HUES64 (cell line): ENCODE measurements at regions not wholly inside any gene's neighbourhood (a gene's known extent, or its start where the extent isn't known, plus 50 kb on each side); places are given as distances from the start of the nearest gene placed in this dataset.
"Not testable (repeated sequence)": the region's sequence is repeated elsewhere in the genome, so short reads cannot be mapped to it uniquely, and the experiment has no call there.

Source experiments
- H3K27ac ChIP-seq: 2 replicates; pipeline ENCODE4 v1.7.0; 2013; ENCODE audit warnings: low read depth, low read length, inconsistent platforms
- H3K27me3 ChIP-seq: 2 replicates; pipeline ENCODE4 v1.6.1; 2013; ENCODE audit warnings: mild to moderate bottlenecking, low read length; ENCODE audit not compliant: insufficient read depth
- H3K36me3 ChIP-seq: 2 replicates; pipeline ENCODE4 v1.6.1; 2013; ENCODE audit warnings: mild to moderate bottlenecking, low read length; ENCODE audit not compliant: insufficient read depth
- H3K4me1 ChIP-seq: 2 replicates; pipeline ENCODE4 v1.6.1; 2013; ENCODE audit warnings: mild to moderate bottlenecking, low read length, moderate library complexity; ENCODE audit not compliant: insufficient read depth
- H3K4me3 ChIP-seq: 2 replicates; pipeline ENCODE4 v1.5.1; 2013; ENCODE audit warnings: mild to moderate bottlenecking, low read length, moderate library complexity
- H3K9ac ChIP-seq: 2 replicates; pipeline ENCODE4 v1.6.1; 2013; ENCODE audit warnings: mild to moderate bottlenecking, low read depth, low read length
- H3K9me3 ChIP-seq: 2 replicates; pipeline ENCODE4 v1.6.1; 2013; ENCODE audit warnings: low read depth, low read length; ENCODE audit not compliant: insufficient read depth
- WGBS: fragments of 150-250, 120-280 bp; methylation state at CpG from one replicate; pipeline ENCODE4 v1.1.7; 2013; ENCODE audit warnings: missing lambda C conversion rate; 5-methylcytosine and 5-hydroxymethylcytosine counted together

DNA sequence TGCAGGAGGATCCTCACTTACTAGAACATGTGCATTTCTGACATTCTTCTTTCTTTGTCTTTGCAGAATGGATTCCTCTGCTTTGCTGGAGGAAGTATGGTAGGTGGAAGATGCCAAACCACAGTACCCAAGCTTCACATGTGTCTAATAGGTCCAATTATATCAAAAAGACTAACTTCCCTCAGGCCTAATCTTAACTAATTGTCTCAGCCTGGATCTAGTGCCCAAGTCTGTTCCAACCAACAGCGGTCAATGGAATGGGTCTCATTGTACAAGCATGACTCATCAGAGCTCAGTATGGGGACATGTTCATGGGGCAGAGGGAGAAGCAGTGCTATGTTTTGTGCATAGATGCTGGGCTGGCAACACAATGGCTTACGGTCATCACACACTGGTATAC, 81.6 kb upstream of the CSNK1A1L start:
- no peak overlapping the region for H3K27ac ChIP-seq

DNA sequence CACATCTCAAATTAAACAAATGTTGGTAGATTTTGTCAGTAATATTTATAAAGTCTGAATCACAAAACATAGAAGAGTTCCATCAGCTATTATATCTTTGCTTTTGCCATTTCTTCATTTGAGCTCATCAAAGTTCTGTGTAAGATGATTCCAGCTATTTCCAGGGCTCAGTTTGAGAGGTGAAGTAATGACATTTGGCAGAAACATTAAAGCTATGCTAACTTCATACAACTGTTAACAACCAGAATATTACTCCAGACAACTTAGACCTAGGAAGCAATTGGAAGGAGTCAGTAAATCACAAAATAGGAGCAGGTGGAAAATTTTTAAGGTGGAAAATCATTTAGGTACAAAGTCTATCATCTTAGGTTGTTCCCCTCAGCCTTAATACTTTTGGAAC, 76.2 kb upstream of the CSNK1A1L start:
- Histone ChIP-seq H3K27me3 (no peaks in the 10 kb centered on the region), H3K36me3 (no peaks in the 10 kb centered on the region), H3K4me1 (no peaks in the 10 kb centered on the region), H3K9me3 (no peaks in the 10 kb centered on the region), H3K4me3 (no peak overlapping the region), H3K27ac (no peak overlapping the region), H3K9ac (no peak overlapping the region)

More for the DNA sequence above, 81.6 kb upstream of the CSNK1A1L start:
- no peak overlapping the region for H3K9ac ChIP-seq
- H3K4me1 ChIP-seq: no peaks in the 10 kb centered on the region
- H3K4me3 ChIP-seq: no peak overlapping the region
- 96% methylated on average over 2 of the region's 2 CpGs for WGBS
- no peaks in the 10 kb centered on the region for H3K27me3 ChIP-seq
- no peaks in the 10 kb centered on the region for H3K9me3 ChIP-seq
- no peaks in the 10 kb centered on the region for H3K36me3 ChIP-seq

DNA sequence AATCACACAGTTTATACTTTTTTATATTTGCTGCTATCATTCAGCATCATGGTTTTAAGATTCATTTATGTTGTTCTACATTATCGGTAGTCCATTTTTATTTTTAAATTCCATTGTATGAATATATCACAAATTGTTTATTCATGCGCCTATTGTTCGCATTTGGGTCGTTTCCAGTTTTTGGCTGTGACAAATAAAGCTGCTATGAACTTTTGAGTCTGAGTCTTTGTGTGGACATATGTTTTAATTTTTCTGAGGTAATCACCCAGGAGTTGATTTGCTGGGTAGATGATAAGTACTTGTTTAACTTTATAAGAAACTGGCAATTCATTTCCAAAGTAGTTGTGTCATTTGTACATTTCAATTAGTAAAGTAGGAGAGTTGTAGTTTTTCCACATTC, 74.2 kb upstream of the CSNK1A1L start:
- Histone ChIP-seq H3K9me3 (no peaks in the 10 kb centered on the region), H3K4me1 (no peaks in the 10 kb centered on the region), H3K4me3 (no peak overlapping the region), H3K27ac (no peak overlapping the region), H3K36me3 (no peaks in the 10 kb centered on the region), H3K27me3 (no peaks in the 10 kb centered on the region), H3K9ac (no peak overlapping the region)
- WGBS: 97% methylated on average over 3 of the region's 4 CpGs

DNA sequence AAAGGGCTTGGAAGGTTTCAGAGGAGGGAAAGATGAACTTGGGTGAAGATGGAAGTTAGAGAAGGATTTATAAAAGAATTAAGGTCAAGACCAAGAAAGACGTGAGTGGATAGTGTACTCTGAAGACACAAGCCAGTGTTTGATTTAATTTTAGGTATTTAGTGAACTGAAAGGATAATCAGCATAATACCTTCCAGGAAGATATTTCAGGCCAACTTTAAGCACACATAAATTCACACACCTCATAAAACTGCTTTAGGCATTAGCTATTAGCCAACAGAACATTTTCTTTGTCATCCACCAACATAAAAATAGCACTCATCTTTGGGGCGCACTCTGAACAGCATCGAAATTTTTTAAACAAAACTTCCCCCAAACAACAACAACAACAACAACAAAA, 71.7 kb upstream of the CSNK1A1L start:
- Histone ChIP-seq H3K4me1 (no peaks in the 10 kb centered on the region), H3K36me3 (no peaks in the 10 kb centered on the region), H3K27me3 (no peaks in the 10 kb centered on the region), H3K9ac (no peak overlapping the region), H3K4me3 (no peak overlapping the region), H3K9me3 (no peaks in the 10 kb centered on the region), H3K27ac (no peak overlapping the region)
- 94% methylated on average over 3 of the region's 3 CpGs for WGBS

DNA sequence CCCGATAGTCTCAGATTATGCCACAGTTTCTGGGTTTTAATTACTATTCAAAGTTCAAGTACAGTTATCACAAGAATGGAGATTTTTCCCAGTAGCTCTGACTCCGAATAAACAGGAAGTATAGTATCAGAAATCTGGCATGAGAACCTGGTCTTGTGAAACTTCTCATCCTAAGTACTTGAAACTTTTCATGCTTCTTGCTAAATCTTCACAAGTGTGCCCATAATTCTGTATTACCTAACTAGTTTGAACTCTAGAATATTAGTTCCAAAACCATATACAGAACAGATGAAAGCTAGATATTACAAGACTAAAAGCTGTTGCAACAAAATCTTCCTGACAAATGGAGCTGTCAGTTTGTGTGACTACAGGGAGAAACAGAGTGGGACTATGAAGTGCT, 70.5 kb upstream of the CSNK1A1L start:
- H3K27me3 ChIP-seq: no peaks in the 10 kb centered on the region
- WGBS: 100% methylated on average over 2 of the region's 2 CpGs
- H3K9me3 ChIP-seq: no peaks in the 10 kb centered on the region
- no peak overlapping the region for H3K4me3 ChIP-seq
- H3K36me3 ChIP-seq: no peaks in the 10 kb centered on the region
- no peak overlapping the region for H3K27ac ChIP-seq
- no peak overlapping the region for H3K9ac ChIP-seq
- H3K4me1 ChIP-seq: no peaks in the 10 kb centered on the region

DNA sequence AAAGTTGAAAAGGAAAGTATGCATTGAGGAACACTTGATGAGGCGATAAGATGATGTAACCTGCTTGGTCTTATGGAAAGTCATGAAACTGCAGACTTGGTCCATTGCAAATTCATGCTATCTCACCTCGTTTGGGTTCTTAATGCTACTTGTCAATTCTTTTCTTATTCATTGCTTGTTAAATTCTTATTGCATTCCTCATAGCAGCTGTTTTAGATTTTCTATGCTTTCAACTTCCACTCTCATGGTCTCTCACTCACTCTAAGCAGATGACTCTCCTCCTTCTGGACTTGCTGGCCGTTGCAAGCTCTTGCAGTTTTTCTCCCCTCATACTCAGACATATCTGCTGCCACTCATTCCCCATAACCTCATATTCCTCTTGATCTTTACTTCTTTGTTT, 67.8 kb upstream of the CSNK1A1L start:
- no peak overlapping the region for H3K27ac ChIP-seq
- H3K4me3 ChIP-seq: no peak overlapping the region
- H3K4me1 ChIP-seq: 0 out of 2 replicates have a peak, but pooled peaks cover 4% of the 10 kb centered on the region
- 83% methylated on average over 3 of the region's 3 CpGs for WGBS
- H3K9me3 ChIP-seq: no peaks in the 10 kb centered on the region
- H3K36me3 ChIP-seq: no peaks in the 10 kb centered on the region
- no peak overlapping the region for H3K9ac ChIP-seq
- no peaks in the 10 kb centered on the region for H3K27me3 ChIP-seq

DNA sequence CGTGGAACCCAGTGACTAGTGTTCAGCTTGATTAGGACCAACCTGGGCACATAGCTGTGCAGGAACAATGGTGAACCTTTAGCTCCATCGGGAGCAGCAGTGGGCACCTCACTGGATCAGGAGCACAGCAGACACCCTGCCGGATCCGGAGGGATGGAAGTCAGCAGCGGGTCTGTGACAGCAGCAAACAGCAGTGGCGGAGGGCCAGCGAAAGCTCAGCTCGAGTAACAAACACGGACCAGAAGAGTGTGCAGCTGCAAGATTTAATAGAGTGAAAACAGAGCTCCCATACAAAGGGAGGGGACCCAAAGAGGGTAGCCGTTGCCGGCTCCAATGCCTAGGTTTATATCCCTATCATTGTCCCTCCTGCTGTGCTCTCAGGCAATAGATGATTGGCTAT, 66.8 kb upstream of the CSNK1A1L start:
- WGBS: 92% methylated on average over 11 of the region's 11 CpGs
- H3K36me3 ChIP-seq, H3K27me3 ChIP-seq, H3K9me3 ChIP-seq, H3K4me1 ChIP-seq, H3K9ac ChIP-seq, H3K27ac ChIP-seq, H3K4me3 ChIP-seq: not testable (repeated sequence)

DNA sequence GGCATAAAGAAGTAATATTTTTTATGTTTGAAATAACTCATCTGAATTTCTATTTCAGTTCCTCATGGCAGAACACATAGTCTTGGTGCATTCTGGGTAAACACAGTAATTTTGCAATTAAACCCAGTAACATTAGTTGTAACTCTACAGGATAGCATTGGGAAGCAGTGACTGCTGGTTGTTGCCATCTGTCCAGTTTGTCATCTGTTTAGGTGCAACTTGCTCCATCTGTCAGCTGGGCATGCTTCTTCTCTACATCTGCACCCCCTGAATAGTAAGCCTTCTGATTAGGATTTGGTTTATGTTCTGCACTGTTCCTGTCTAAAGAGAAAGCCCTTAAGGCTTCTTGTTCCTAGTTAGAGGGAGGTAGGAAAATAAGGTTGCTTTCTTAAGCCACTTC, 63.5 kb upstream of the CSNK1A1L start:
- Histone ChIP-seq H3K4me3 (no peak overlapping the region), H3K27me3 (no peaks in the 10 kb centered on the region), H3K36me3 (no peaks in the 10 kb centered on the region), H3K4me1 (0 out of 2 replicates have a peak, but pooled peaks cover 4% of the 10 kb centered on the region), H3K9me3 (no peaks in the 10 kb centered on the region), H3K27ac (no peak overlapping the region), H3K9ac (no peak overlapping the region)

DNA sequence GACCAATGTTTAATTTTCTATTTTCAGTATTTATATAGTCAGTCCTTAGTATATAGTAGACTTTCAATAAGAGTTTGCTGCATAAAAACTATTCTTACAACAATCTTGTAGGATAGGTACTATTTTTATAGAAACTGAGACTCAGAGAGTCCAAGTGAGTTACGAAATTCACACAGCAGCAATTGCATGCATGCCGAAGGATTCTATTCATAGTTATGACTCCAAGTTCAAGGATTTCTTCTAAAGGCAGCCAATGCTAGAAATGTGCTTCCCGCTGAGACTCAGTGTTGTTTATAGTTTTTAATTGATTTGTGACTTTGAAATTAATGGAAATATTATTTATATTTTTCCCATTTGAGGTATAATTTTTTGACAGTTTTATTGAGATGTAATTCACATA, 62.7 kb upstream of the CSNK1A1L start:
- no peaks in the 10 kb centered on the region for H3K27me3 ChIP-seq
- H3K4me1 ChIP-seq: 0 out of 2 replicates have a peak, but pooled peaks cover 4% of the 10 kb centered on the region
- H3K9me3 ChIP-seq: no peaks in the 10 kb centered on the region
- 61% methylated on average over 3 of the region's 3 CpGs for WGBS
- no peak overlapping the region for H3K4me3 ChIP-seq
- H3K36me3 ChIP-seq: no peaks in the 10 kb centered on the region
- no peak overlapping the region for H3K9ac ChIP-seq
- H3K27ac ChIP-seq: no peak overlapping the region

DNA sequence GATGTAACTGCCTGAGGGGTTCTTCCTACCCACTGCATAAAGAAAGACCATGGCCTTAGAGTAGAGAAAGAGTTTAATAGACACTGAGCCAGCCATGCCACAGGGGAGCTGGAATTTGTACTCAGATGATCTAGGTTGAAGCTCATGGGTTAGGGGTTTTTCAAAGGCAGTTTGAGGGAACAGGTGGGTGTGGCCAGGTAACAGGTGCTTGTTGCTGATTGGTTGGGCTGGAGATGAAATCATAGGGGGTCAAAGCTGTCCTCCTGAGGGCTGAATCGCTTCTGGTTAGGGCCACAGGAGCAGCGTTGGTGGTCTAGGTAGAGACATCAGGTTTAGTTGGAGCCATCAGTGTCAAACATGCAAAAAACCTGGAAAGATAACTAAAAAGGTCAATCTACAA, 59.2 kb upstream of the CSNK1A1L start:
- Histone ChIP-seq H3K36me3 (no peaks in the 10 kb centered on the region), H3K4me1 (0 out of 2 replicates have a peak, but pooled peaks cover 5% of the 10 kb centered on the region), H3K4me3 (no peak overlapping the region), H3K27me3 (no peaks in the 10 kb centered on the region), H3K27ac (no peak overlapping the region), H3K9me3 (peaks cover 9% of the 10 kb centered on the region; the same call in 1 of the 2 replicates), H3K9ac (no peak overlapping the region)
- 93% methylated on average over 2 of the region's 2 CpGs for WGBS

DNA sequence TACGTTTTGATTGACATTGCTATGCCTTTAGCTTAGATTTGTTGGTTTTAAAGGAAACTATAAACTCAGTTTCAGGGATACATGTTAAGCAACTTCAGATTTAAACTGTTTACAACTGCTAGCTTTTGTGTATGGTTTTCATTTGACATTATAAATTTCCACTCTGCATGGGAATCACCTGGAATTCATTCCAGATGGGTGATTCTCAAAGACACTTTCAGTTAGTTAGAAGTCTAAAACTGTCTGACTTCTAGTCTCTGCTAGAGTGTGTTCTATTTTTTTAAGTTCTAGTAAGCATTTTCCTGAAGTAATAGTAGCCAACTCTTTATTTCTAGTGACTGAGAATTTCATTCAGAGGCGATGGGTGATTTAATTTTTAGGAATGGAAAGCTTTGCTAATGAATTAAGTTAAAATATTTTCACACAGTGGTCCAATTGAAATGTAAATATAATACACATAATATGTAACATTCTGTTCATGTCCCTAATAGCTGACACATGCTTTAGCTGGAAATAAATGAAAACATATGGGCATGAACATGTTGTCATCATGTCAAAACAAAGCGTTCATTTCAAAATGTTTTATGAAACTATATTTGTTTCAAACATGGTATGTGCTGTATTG, 58.3 kb upstream of the CSNK1A1L start:
- Histone ChIP-seq H3K27me3 (no peaks in the 10 kb centered on the region), H3K4me1 (0 out of 2 replicates have a peak, but pooled peaks cover 4% of the 10 kb centered on the region), H3K9me3 (peaks cover 14% of the 10 kb centered on the region; the same call in 1 of the 2 replicates), H3K36me3 (no peaks in the 10 kb centered on the region), H3K27ac (no peak overlapping the region), H3K4me3 (no peak overlapping the region), H3K9ac (no peak overlapping the region)
- WGBS: 100% methylated on average over 2 of the region's 3 CpGs

DNA sequence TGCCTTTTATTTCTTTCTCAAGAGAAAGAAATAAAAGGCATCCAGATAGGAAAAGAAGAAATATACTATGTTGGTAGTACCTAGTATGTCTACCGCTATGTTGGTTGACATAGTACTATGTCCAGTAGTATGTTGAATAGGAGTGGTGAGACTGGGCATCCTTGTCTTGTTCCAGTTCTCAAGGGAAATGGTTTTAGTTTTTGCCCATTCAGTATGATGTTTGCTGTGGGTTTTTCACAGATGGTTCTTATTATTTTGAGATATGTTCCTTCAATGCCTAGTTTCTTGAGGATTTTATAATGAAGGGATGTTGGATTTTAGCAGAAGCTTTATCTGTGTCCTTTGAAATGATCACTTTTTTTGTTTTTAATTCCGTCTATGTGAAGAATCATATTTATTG, 53.0 kb upstream of the CSNK1A1L start:
- Histone ChIP-seq H3K27ac (no peak overlapping the region), H3K4me1 (0 out of 2 replicates have a peak, but pooled peaks cover 6% of the 10 kb centered on the region), H3K9me3 (peaks cover 14% of the 10 kb centered on the region; the same call in 1 of the 2 replicates), H3K4me3 (no peak overlapping the region), H3K27me3 (no peaks in the 10 kb centered on the region), H3K9ac (no peak overlapping the region), H3K36me3 (no peaks in the 10 kb centered on the region)
- 95% methylated on average over 2 of the region's 2 CpGs for WGBS
